Thyroid gland (tissue), 4 donors: ENCODE measurements at regions not wholly inside any gene's neighbourhood (a gene's known extent, or its start where the extent isn't known, plus 50 kb on each side); places are given as distances from the start of the nearest gene placed in this dataset.

ENCODE experiments used
- DNase-seq, 2 donors: peaks; one replicate each; pipeline ENCODE4 v3.0.0-alpha.2; 2019
- H3K27ac ChIP-seq, 3 donors: fragments of 200-600 bp; sonication (generic); 1 replicate in 2 of 3; 2 replicates in 1 of 3; pipeline ENCODE4 v1.5.1; 2016 to 2019; ENCODE audit warnings: mild to moderate bottlenecking in 1 of 3, moderate library complexity in 1 of 3
- H3K27me3 ChIP-seq: fragments of 200-600 bp; sonication (generic); one replicate; pipeline ENCODE4 v1.5.1; 2019
- H3K36me3 ChIP-seq, 2 donors: fragments of 200-600 bp; sonication (generic); one replicate each; pipeline ENCODE4 v1.5.1; 2016 to 2019
- H3K4me1 ChIP-seq, 2 donors: fragments of 200-600 bp; sonication (generic); one replicate each; pipeline ENCODE4 v1.5.1; 2017 to 2019
- H3K4me3 ChIP-seq, 3 donors: fragments of 200-600 bp; sonication (generic); replicated peaks in 1 of 3; 1 replicate in 2 of 3; 2 replicates in 1 of 3; pipeline ENCODE4 v1.5.1; 2016; ENCODE audit warnings: mild to moderate bottlenecking in 1 of 3
- H3K9me3 ChIP-seq: fragments of 200-600 bp; sonication (generic); one replicate; pipeline ENCODE4 v1.5.1; 2017
- POLR2A ChIP-seq, 2 donors: fragments of 450-650 bp; IDR thresholded peaks; one replicate each; pipeline ENCODE4 v1.6.1; 2017; ENCODE audit warnings: antibody characterized with exemption in 2 of 2, mild to moderate bottlenecking in 2 of 2, moderate library complexity in 1 of 2
- WGBS, 2 donors: methylation state at CpG; one replicate each; pipeline ENCODE4 v1.1.5; 2017; 5-methylcytosine and 5-hydroxymethylcytosine counted together
- intact Hi-C: fragments of 100-400 bp; cut with DNase I; formaldehyde crosslinking; loops from one replicate; pipeline ENCODE4 v1.15.1; 2023
- TF ChIP-seq, protein P1 (sequence below), 6 experiments: fragments of 200-600 bp in 3 of 6; fragments of 450-650 bp in 3 of 6; sonication (generic) in 3 of 6; IDR thresholded peaks; one replicate each; pipeline ENCODE4 v1.5.1; 2016 to 2019; ENCODE audit warnings: antibody characterized with exemption in 6 of 6, mild to moderate bottlenecking in 2 of 6, inconsistent platforms in 1 of 6, moderate library complexity in 1 of 6

DNA sequence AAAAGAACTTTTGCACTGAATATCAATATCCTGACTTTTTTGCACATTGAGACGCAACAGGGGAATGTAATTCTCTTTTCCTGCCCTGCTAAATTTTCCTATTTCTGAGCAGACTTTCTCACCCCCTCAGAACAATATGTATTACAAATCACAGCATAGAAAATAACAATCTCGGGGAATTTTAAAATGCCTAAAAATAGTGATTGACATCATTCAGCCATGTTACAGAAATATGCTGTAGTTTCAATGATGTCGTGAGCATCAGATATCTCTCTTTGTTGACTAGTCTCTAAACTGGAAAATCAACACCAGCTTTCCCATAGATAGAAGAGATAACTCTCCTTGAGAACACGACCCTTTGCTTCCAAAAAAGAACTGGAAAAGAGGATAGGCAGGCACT is 166.7 kb downstream of the ZDHHC21 start:
- TF ChIP-seq, protein P1, sequence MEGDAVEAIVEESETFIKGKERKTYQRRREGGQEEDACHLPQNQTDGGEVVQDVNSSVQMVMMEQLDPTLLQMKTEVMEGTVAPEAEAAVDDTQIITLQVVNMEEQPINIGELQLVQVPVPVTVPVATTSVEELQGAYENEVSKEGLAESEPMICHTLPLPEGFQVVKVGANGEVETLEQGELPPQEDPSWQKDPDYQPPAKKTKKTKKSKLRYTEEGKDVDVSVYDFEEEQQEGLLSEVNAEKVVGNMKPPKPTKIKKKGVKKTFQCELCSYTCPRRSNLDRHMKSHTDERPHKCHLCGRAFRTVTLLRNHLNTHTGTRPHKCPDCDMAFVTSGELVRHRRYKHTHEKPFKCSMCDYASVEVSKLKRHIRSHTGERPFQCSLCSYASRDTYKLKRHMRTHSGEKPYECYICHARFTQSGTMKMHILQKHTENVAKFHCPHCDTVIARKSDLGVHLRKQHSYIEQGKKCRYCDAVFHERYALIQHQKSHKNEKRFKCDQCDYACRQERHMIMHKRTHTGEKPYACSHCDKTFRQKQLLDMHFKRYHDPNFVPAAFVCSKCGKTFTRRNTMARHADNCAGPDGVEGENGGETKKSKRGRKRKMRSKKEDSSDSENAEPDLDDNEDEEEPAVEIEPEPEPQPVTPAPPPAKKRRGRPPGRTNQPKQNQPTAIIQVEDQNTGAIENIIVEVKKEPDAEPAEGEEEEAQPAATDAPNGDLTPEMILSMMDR (IDR thresholded peaks at IDR 0.05) = no peak
- TF ChIP-seq POLR2A (IDR thresholded peaks at IDR 0.05) = no peak
- 76 to 80% methylated on average over 4 of the region's 4 CpGs for WGBS, 2 donors
- H3K4me3 ChIP-seq = no peak overlapping the region
- H3K27ac ChIP-seq = no peak overlapping the region
- intact Hi-C loops = no loop called here
- H3K36me3 ChIP-seq = no peaks in the 10 kb centered on the region
- H3K27me3 ChIP-seq = no peaks in the 10 kb centered on the region
- H3K4me1 ChIP-seq = no peaks in the 10 kb centered on the region
- no peak for DNase-seq
- H3K9me3 ChIP-seq = no peaks in the 10 kb centered on the region

DNA sequence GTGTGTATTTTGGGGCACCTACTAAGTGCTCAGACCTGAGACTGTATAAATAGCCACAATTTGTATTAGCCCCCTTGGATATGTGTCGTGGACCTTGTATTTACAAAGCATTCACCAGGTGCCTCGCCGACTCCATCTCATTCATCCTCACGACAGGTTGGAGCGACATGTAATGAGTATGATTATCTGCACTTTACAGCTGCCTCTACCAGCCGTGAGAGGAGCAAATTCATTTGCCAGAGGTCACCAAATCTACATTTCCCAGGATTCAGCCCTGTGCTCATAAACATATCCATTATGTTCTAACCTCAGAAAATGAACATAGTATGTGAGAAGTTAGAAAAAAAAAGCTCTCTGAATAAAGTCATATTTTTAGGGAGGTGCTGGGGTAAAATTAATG is 167.4 kb downstream of the ZDHHC21 start:
- H3K9me3 ChIP-seq = no peaks in the 10 kb centered on the region
- no peak for DNase-seq
- WGBS, 2 donors = 82 to 85% methylated on average over 6 of the region's 6 CpGs
- no peaks in the 10 kb centered on the region for H3K4me1 ChIP-seq
- H3K36me3 ChIP-seq = no peaks in the 10 kb centered on the region
- no peaks in the 10 kb centered on the region for H3K27me3 ChIP-seq
- intact Hi-C loops = no loop called here
- no peak overlapping the region for H3K4me3 ChIP-seq
- no peak overlapping the region for H3K27ac ChIP-seq
- TF ChIP-seq, protein P1 (IDR thresholded peaks at IDR 0.05) = no peak
- no peak for TF ChIP-seq POLR2A (IDR thresholded peaks at IDR 0.05)

DNA sequence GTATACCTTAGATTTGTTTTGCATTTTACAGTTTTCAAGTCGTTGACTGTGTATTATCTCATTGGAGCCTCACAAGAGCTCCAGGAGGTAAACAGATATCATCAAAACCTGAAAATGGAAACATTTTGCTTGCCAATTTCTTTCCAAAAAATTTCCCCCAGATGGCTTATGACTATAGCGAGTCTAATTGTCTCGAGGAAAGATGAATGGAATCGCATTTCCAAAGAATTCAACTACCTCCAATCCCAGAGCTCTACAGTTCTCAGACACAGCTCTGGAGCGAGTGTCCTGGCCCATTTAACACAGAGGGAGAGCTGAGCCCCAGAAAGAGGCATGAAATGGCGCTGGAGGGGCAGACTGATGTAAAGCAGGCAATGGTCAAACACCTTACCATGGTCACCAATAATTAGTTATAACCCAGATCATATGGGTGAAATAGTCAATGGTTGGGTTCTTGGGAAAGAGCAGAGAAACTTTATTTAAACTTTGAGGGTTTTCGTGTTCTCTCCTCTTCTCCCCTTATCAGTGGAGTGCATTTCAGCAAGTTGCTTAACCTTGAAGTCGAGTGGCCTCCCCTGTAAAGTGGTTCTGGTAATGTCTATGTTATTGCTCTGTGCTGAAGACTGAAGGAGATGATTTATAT is 168.2 kb downstream of the ZDHHC21 start:
- Histone ChIP-seq H3K9me3 (no peaks in the 10 kb centered on the region), H3K4me1 (no peaks in the 10 kb centered on the region), H3K27ac (no peak overlapping the region), H3K27me3 (no peaks in the 10 kb centered on the region), H3K4me3 (no peak overlapping the region), H3K36me3 (no peaks in the 10 kb centered on the region)
- WGBS, 2 donors = 82% methylated on average over 8 of the region's 8 CpGs
- intact Hi-C loops = no loop called here
- DNase-seq = no peak
- TF ChIP-seq, protein P1 (IDR thresholded peaks at IDR 0.05) = no peak
- TF ChIP-seq POLR2A (IDR thresholded peaks at IDR 0.05) = no peak

DNA sequence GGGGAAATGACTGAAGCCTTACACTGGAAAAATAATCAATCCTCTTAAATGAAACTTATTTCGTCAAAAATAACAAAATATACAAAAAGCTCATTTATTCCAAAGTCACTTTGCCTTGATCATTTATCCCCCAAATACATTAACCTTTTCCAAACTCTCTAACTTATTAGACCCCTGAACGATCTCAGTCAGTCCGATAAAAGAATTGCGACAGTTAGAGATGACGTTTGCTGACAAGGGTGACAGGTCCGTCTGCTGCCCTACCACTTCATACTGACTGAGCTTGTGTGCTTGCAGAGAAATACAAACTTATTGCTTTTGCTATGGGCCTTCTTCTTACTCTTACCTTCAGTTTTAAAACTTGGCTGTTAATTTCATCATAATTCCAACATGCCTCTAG is 169.7 kb downstream of the ZDHHC21 start:
- H3K4me3 ChIP-seq = no peak overlapping the region
- 71 to 81% methylated on average over 6 of the region's 6 CpGs for WGBS, 2 donors
- TF ChIP-seq POLR2A (IDR thresholded peaks at IDR 0.05) = no peak
- H3K27ac ChIP-seq = no peak overlapping the region
- no peaks in the 10 kb centered on the region for H3K36me3 ChIP-seq
- no peaks in the 10 kb centered on the region for H3K9me3 ChIP-seq
- no peaks in the 10 kb centered on the region for H3K27me3 ChIP-seq
- intact Hi-C loops = no loop called here
- H3K4me1 ChIP-seq = no peaks in the 10 kb centered on the region
- no peak for DNase-seq

DNA sequence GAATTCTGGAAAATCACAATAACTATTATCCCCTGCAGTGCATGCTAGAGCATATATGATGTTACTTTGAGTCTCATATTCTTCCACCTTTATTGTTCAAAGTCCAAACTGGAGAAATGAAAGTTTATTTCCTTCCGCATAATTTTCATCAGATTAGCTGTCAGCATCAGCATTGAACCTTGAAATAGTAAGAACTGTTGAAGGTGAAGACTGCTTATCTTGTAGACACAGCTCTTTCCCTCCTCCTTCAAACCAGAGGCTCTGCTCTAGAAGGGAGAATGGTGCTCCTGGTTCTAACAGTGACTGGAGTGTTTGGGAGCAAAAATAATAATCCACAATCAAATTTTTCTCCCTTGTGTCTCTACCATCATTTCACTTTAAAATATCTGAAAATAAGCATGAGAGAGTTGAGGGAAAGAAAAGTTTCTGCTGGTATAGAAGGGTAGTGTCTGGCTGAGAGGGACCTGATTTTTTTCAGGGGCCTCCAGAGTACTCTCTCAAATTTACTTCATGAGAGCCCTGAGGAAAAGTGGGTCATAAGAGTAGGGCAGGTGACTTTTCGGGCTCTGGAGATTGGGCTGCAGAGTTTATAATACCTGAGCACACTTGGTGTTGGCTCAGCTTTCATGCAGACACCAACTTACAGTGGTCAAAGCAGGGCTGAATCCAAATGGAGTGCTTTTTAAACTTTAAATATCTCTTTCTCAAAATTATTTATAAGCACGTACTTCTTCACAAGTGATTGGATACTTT is 170.4 kb downstream of the ZDHHC21 start:
- intact Hi-C loops = no loop called here
- Histone ChIP-seq H3K9me3 (no peaks in the 10 kb centered on the region), H3K36me3 (no peaks in the 10 kb centered on the region), H3K4me3 (no peak overlapping the region), H3K4me1 (no peaks in the 10 kb centered on the region), H3K27me3 (no peaks in the 10 kb centered on the region), H3K27ac (no peak overlapping the region)
- TF ChIP-seq, protein P1 (IDR thresholded peaks at IDR 0.05) = no peak
- TF ChIP-seq POLR2A (IDR thresholded peaks at IDR 0.05) = no peak
- no peak for DNase-seq
- WGBS, 2 donors = 51 to 54% methylated on average over 3 of the region's 3 CpGs
